ENCODE measurements at regions not wholly inside any gene's neighbourhood (a gene's known extent, or its start where the extent isn't known, plus 50 kb on each side); places are given as distances from the start of the nearest gene placed in this dataset.
A peak's percentile ranks its signal among the peaks of the same experiment; 100 is the strongest.

- TF ChIP-seq ZNF512 (CRISPR knock-in tag; IDR thresholded peaks at IDR 0.05; ENCODE audit: borderline replicate concordance) = no peak
Observed at GRCh38 chr3:22713936-22714335, 489.2 kb upstream of the UBE2E2 start (continued).

- Mint-ChIP-seq H3K36me3 (peaks cover 17% of the 10 kb centered on the region), H3K4me1 (peaks cover 10% of the 10 kb centered on the region), H3K9me3 (peaks cover 40% of the 10 kb centered on the region), H3K27me3 (ENCODE audit: low read depth) (no peaks in the 10 kb centered on the region), H3K27ac (no peak overlapping the region), H3K4me3 (no peak overlapping the region)
- ChIA-PET CTCF (interaction anchor here (0.7 kb wide), 1 partner anchor 151 kb away, joined by 3 read pairs; no protein-coding TSS in a partner anchor), POLR2A (no interaction called here)
- no peak for DNase-seq (ENCODE audit: low spot score)
- TF ChIP-seq ATF6 (CRISPR knock-in tag; IDR thresholded peaks at IDR 0.05) (no peak), CREB1 (CRISPR knock-in tag; IDR thresholded peaks at IDR 0.05) (no peak), HMGXB4 (CRISPR knock-in tag; IDR thresholded peaks at IDR 0.05) (no peak), NR3C1 (CRISPR knock-in tag; conservative IDR thresholded peaks at IDR 0.05; ENCODE audit: low read depth) (no peak), SMAD4 (CRISPR knock-in tag; IDR thresholded peaks at IDR 0.05) (no peak), ZNF281 (CRISPR knock-in tag; IDR thresholded peaks at IDR 0.05) (no peak), E2F5 (CRISPR knock-in tag; IDR thresholded peaks at IDR 0.05) (no peak)
- peak; percentile 71 for ATAC-seq
Observed at GRCh38 chr3:22714749-22715148, 488.4 kb upstream of the UBE2E2 start.

GRCh38 chr3:22720596-22720995 is 482.5 kb upstream of the UBE2E2 start:
- POLR2A ChIA-PET = no interaction called here
- TF ChIP-seq ZNF121 (CRISPR knock-in tag; IDR thresholded peaks at IDR 0.05) (no peak), ERG (CRISPR knock-in tag; IDR thresholded peaks at IDR 0.05) (no peak), ZNF263 (CRISPR knock-in tag; IDR thresholded peaks at IDR 0.05; ENCODE audit: low read depth) (no peak), PRDM15 (CRISPR knock-in tag; IDR thresholded peaks at IDR 0.05) (no peak), SOX15 (CRISPR knock-in tag; IDR thresholded peaks at IDR 0.05) (no peak), ATF2 (CRISPR knock-in tag; IDR thresholded peaks at IDR 0.05; ENCODE audit: borderline replicate concordance, low read depth) (no peak), ETV6 (CRISPR knock-in tag; IDR thresholded peaks at IDR 0.05) (no peak), E2F5 (CRISPR knock-in tag; IDR thresholded peaks at IDR 0.05) (no peak)

More at GRCh38 chr3:22720596-22720995, 482.5 kb upstream of the UBE2E2 start:
- Mint-ChIP-seq H3K4me1 (0 out of 2 replicates have a peak, but pooled peaks cover 2% of the 10 kb centered on the region), H3K27me3 (ENCODE audit: low read depth) (no peaks in the 10 kb centered on the region), H3K36me3 (no peaks in the 10 kb centered on the region), H3K4me3 (no peak overlapping the region), H3K27ac (no peak overlapping the region), H3K9me3 (peaks cover 21% of the 10 kb centered on the region)
- DNase-seq (ENCODE audit: low spot score) = no peak
- no peak for ATAC-seq
- CTCF ChIA-PET = no interaction called here

Measured in WTC11 (cell line).